Stimulated activated CD8-positive, alpha-beta memory T cell treated with anti-CD3 and anti-CD28 coated beads, Interleukin-12 subunit alpha, Interleukin-12 subunit beta, amount 100 ng/mL, for 24 hours (primary cell): ENCODE measurements at regions not wholly inside any gene's neighbourhood (a gene's known extent, or its start where the extent isn't known, plus 50 kb on each side); places are given as distances from the start of the nearest gene placed in this dataset.

ENCODE experiments used
- DNase-seq: peaks from one replicate; pipeline ENCODE4 v3.0.0-alpha.2; 2020; ENCODE audit errors: extremely low read depth

DNA sequence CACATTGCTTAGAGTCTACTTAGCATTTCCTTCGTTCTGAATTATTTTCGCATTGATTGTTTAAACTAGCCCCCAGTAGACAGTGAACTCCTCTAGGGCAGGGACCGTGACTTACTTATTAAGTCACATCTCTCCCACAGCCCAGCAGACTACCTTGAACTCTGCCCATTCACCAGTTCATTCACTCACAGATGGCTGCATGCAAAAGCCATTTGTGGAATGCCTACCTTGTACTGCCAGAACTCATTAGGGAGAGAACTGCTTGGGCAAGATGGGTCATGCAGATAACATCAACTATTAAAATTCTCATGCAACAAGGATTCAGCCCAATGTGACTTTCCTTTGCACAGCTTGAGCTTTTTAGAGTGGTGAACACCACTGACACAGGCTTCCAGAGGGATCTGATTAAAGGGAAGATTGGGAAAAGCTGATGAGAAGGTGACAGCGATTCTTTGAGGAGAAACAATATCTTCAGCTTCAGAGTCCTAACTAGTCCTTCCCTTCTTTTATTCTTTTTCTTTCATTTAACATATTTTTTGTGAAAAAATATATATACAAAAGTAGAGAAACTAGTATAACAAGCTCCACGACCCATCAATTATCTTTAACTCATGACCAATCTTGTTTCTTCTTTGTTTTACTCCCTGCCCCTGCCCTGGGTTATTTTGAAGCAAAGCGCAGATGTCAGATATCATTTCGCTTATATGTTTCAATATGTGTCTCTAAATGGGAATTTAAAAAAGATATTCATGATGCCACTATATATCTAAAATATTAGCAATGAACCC is 273.9 kb downstream of the CDC5L start:
- no peak for DNase-seq

DNA sequence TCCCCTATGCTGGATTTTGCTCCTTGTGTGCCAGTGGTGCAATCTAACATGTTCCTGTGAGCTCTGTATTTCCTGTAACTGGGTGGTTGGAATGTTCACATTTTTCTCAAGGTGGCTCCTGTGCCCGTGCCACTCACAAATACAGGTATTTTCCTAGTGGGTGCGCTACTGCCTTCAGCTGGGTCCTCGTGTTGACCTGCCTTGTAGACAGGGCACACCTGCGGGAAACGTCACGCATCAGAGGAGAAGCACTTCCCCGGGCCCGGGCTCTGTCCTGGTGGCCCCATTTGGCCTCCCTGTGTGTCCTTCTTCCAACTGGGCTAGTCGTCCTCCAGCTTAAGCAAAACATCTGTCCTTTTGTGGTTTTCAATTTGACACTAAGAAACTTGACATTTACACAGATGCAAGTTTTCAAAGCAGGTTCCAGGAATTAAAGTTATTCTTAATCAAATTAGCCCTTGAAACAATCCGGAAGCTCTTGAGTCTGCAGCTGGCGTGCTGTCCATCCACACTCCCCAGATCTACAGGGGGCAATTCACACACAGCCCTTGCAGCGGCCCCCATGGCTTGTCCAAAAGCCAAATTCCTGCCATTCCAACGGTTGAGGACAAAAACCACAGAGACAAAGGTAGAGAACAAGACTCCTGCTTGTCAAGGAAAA is 275.1 kb downstream of the CDC5L start:
- DNase-seq: no peak

GRCh38 chr6:44663860-44664634 is 276.5 kb downstream of the CDC5L start:
- DNase-seq: no peak

DNA sequence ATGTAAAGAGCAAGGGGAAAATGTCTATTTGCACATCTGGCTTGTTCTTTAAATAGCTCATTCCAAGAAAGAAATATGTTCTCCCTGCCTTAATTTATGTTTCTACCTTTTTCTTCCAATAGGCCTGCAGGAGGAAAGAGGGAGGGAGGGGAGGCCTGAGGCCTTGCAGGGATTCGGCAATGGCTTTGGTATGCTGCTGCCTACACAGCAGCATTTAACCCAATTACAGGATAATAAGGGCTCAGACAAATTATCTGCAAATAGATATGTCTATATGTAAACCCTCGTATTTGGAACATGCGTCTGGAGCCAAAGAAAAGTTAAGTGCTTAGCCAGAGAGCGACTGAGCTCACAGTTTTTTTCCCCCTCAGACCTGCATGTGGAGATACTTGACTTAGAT is 277.2 kb downstream of the CDC5L start:
- DNase-seq: no peak

- DNase-seq: no peak
Observed at GRCh38 chr6:44665143-44665542, 277.6 kb downstream of the CDC5L start.

- DNase-seq: no peak
Observed at GRCh38 chr6:44665683-44666082, 278.2 kb downstream of the CDC5L start.

DNA sequence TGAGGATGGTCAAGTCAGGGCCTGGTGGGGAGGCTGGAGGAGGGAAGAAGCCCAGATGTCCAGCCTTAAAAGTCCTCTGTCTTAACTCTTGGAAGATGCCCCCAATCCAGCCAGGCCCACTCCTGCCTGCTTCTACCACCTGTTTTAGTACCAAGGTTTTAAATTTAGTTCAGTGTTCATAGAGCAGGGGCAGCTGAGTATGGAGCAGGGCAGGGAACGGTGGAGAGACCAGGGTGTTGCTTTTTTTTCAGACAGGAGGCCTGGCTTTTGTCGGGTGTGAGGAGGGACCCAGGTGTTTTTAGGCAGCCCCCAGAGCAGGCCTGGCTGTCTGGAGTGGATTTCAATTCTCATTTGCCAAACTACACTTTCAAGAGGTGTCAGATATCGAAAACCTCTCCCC is 278.8 kb downstream of the CDC5L start:
- DNase-seq: no peak

DNA sequence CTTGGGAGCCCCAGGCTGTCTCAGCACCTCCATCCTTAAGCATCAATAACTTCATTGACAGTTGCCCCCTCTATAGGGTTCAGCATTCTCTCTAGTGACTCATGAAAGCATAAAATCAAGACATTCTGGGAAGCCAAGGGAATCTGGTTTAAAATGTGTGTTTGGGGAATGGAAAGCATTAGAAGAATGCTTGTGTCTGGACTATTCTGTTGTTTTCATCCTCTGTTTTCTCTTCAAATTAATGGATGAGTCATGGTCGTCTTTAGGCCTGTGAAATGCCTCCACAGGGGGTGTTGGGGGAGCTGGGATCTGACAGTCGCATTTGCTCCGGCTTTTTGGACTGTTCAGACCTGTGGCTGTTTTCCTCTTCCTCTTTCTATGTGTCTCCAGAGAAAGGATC is 279.7 kb downstream of the CDC5L start:
- no peak for DNase-seq

GRCh38 chr6:44667668-44668390 is 280.3 kb downstream of the CDC5L start:
- DNase-seq: no peak

- no peak for DNase-seq
Observed at GRCh38 chr6:44668391-44668930, 281.0 kb downstream of the CDC5L start.

GRCh38 chr6:44668976-44669934 is 281.7 kb downstream of the CDC5L start:
- DNase-seq: no peak

DNA sequence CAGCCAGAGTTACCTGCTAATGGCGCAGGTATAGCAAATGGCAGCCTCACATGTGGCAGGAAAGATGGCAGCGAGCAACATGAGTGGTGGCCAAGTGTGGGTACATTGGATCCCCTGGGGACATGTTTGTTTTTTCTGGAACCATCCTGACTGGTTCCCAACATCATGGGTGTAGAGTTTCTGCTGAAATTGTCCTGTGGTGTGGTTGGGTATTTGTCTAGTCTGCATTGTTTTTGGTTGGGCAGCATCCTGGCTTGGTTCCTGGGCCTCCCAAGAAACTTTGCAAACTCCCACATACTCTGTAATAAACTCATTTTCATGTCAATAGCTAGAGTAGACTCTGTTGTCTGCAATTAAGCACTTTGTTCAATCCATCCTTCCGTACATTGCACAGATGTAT is 282.6 kb downstream of the CDC5L start:
- DNase-seq: no peak

- DNase-seq: no peak
Observed at GRCh38 chr6:44671333-44671732, 283.8 kb downstream of the CDC5L start.

GRCh38 chr6:44672086-44672485 is 284.6 kb downstream of the CDC5L start:
- DNase-seq: no peak

DNA sequence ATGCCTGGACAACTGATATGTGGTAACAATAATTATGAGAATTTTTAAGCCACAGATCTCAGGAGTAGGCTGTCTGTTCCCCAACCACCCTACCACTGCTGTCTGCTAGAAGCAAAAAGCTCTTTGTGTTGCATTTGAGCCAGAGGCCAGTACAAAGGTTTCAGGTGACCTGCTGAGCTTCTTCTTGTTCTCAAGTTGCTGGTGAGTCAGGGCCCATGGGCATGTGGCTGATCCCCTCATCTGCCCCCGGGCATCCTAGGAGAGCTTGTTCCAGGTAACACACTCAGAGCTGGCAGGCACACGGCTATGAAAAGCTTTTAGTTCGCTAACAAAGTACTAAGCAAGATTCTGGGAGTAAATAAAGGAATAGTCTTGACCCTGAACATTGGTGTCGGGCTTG is 285.3 kb downstream of the CDC5L start:
- no peak for DNase-seq

DNA sequence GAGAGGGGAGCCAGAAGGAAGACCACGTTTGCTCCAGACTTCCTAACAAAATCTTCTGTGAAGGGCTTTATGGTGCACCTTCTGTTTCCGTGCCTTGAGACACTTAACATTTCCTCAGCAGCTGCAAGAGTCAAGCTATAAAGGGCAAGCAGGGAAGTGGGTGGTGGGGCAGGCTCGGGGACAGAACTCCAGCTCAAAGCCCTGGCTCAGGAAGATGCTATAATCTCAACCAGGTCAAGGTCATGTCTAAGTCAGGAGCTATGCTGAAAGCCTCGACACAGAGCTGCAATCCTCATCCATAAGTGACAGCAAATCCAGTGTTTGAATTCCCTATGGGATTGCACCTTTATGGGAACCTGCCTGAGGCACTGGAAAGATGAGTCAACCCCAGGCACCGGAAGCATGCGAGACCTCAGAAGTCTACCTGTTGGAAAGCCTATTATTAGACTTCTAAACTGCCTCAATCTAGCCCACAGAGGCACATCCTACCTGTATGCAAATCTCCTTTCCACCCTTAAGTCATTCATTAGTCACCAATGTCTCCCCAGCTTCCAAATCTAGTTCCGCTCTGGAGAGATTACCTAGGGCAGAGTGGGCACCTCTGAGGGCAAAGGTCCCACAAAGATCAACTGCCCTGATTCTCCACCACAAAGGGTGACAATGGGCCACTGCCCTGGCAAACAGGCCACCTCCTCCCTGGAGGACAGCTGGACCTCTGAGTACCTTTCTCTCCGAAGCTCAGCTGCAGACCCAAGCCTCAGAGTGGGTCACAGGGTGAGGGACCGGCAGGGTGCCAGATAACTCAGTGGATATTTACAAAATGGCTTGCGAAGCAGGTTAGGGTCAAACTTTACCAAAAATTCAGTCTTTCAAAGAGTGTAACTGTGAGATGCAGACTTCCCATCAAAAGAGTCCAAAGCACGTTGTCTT is 287.0 kb downstream of the CDC5L start:
- no peak for DNase-seq

DNA sequence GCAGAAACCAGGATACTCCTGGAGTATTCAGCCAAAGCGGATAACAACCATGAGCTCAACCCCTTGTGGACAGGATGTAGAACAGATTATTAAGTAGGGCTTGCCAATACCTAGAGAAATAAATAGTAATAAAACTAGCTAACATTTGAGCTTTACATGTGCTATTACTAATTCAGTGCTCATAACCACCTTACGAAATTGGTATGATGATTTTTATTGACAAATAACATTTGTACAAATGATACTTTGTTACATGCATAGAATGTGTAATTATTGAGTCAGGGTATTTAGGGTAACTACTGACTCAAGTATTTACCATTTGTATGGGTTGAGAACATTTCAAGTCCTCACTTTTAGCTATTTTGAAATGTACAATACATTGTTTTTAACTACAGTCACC is 287.9 kb downstream of the CDC5L start:
- DNase-seq: no peak

- DNase-seq: no peak
Observed at GRCh38 chr6:44676246-44676790, 288.8 kb downstream of the CDC5L start.

DNA sequence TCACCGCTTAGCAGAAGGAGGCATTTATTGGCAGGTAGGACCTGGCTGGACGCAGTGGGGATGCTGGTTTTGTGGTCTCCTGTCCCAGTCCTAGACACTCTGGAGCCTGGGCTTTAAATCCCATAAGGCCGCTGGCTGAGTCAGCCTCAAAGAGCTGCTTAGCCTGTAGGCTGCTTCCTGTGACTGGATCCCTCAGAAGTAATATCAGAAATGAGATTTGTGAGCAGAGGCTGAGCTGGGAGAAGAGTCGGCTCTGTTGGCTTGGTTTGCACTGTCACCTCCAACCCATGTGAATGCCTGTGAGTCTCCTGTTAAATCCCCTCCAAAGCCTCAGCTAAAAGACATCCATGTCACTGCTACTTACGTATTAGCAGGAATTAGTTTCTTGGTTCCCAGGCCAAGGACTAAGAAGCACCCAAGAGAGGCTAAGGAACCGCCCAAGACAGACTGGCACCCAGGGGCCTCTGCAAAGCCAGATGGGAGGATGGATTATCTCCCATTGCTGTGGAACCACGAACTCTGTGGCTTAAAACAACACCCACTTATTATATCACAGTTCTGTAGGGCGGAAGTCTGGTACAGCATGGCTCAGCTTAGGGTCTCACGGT is 289.4 kb downstream of the CDC5L start:
- DNase-seq: no peak
